ENCODE measurements at regions not wholly inside any gene's neighbourhood (a gene's known extent, or its start where the extent isn't known, plus 50 kb on each side); places are given as distances from the start of the nearest gene placed in this dataset.

DNA sequence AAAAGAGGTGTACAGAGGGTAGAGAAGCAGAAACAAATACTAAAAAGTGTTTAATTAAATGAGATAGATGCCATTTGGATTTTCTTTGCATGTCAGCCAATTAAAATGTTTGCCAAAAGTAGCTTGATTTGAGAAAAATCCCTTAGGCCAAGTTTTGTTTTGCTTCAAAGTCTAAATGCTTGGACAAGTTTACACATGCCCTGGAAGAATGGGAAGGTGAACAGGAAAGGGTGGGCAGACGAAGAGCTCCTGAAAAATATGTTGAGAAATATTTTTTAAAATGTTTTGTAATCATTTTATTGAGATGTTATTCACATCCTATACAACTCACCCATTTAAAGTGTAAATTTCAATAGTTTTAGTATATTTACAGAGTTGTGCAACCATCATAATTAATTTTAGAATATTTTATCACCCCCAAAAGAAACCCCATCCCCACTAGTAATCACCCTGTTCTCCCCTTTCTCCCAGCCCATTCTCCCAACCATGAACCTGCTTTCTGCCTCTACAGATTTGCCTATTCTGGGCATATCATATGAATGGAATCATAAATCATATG, 98.5 kb upstream of the ANK3 start:
- H3K36me3 ChIP-seq (ENCODE audit: control insufficient read depth, insufficient read depth, low read length), result no peaks in the 10 kb centered on the region
- H3K4me3 ChIP-seq (ENCODE audit: low read depth, low read length), result no peak overlapping the region
- no peaks in the 10 kb centered on the region for H3K27me3 ChIP-seq (ENCODE audit: control insufficient read depth, insufficient read depth, low read length)
- TF ChIP-seq, protein P1, sequence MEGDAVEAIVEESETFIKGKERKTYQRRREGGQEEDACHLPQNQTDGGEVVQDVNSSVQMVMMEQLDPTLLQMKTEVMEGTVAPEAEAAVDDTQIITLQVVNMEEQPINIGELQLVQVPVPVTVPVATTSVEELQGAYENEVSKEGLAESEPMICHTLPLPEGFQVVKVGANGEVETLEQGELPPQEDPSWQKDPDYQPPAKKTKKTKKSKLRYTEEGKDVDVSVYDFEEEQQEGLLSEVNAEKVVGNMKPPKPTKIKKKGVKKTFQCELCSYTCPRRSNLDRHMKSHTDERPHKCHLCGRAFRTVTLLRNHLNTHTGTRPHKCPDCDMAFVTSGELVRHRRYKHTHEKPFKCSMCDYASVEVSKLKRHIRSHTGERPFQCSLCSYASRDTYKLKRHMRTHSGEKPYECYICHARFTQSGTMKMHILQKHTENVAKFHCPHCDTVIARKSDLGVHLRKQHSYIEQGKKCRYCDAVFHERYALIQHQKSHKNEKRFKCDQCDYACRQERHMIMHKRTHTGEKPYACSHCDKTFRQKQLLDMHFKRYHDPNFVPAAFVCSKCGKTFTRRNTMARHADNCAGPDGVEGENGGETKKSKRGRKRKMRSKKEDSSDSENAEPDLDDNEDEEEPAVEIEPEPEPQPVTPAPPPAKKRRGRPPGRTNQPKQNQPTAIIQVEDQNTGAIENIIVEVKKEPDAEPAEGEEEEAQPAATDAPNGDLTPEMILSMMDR (IDR thresholded peaks at IDR 0.05; ENCODE audit: insufficient read depth, low read length, poor library complexity, severe bottlenecking), result no peak
- DNase-seq (ENCODE audit: low read depth), result no peak

DNA sequence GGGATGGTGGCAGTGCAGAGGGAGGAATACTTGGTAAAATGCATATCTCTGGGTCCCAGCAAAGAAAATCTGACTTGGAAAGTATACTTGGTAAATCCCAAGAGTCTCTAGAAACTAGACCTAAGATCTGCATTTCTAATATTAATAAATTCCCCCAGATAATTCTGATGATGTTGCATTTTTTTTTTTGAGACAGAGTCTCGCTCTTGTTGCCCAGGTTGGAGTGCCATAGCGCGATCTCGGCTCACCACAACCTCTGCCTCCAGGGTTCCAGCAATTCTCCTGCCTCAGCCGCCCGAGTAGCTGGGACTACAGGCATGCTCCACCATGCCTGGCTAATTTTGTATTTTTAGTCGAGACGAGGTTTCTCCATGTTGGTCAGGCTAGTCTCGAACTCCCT, 97.9 kb upstream of the ANK3 start:
- TF ChIP-seq, protein P1 (IDR thresholded peaks at IDR 0.05; ENCODE audit: insufficient read depth, low read length, poor library complexity, severe bottlenecking), result no peak
- Histone ChIP-seq H3K4me3 (ENCODE audit: low read depth, low read length) (no peak overlapping the region), H3K36me3 (ENCODE audit: control insufficient read depth, insufficient read depth, low read length) (no peaks in the 10 kb centered on the region), H3K27me3 (ENCODE audit: control insufficient read depth, insufficient read depth, low read length) (no peaks in the 10 kb centered on the region)
- DNase-seq (ENCODE audit: low read depth), result no peak

DNA sequence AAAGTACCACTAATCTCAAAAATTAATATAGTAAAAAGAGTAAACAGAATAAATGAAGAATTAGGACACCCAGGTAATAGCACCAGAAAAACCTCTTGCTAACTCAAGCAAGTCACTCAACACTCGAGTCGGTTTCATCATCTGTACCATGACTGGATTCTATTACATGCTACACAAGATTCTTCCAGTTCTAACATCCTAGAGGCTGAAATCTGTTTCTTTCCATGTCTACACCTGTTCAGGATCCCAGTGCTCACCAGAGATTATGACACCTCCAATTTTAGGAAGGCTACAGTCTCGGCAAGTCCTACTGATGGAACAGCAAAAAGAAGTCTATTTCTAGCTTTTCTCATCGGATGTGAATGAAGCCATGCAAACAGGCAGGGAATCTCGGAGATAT, 95.3 kb upstream of the ANK3 start:
- H3K36me3 ChIP-seq (ENCODE audit: control insufficient read depth, insufficient read depth, low read length), result no peaks in the 10 kb centered on the region
- H3K4me3 ChIP-seq (ENCODE audit: low read depth, low read length), result no peak overlapping the region
- H3K27me3 ChIP-seq (ENCODE audit: control insufficient read depth, insufficient read depth, low read length), result no peaks in the 10 kb centered on the region
- no peak for DNase-seq (ENCODE audit: low read depth)
- TF ChIP-seq, protein P1 (IDR thresholded peaks at IDR 0.05; ENCODE audit: insufficient read depth, low read length, poor library complexity, severe bottlenecking), result no peak

DNA sequence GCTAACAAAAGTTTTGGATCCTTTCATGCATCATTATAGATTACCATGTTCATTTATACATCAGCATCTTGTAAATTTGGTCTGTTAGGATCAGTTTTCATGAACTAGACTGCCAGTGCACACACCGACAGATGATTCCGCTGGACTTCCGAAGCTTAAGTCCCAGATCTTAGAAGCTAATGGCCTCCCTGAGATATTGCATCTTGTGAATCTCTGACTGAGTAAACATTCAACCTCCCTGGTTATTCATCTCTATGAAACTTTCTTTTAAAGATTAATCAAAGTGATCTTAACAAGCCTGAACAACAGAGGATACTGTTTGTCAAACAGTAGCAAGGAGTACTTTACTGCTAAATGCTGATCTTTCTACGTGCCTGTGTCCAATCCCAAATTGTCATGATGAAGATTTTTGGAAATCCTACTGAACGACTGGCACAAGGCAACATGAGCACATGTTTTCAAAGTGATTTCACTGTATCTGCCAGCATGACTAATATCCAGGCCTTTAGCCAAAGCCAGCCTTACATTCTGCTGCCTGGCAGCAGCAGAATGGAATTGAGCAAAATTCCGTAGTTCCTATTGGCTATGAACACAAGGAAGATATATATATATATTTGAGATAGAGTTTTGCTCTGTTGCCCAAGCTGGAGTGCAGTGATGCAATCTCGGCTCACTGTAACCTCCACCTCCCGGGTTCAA, 91.3 kb upstream of the ANK3 start:
- TF ChIP-seq, protein P1 (IDR thresholded peaks at IDR 0.05; ENCODE audit: insufficient read depth, low read length, poor library complexity, severe bottlenecking), result no peak
- peak; percentile 72 for DNase-seq (ENCODE audit: low read depth)
- no peaks in the 10 kb centered on the region for H3K27me3 ChIP-seq (ENCODE audit: control insufficient read depth, insufficient read depth, low read length)
- H3K4me3 ChIP-seq (ENCODE audit: low read depth, low read length), result no peak overlapping the region
- H3K36me3 ChIP-seq (ENCODE audit: control insufficient read depth, insufficient read depth, low read length), result no peaks in the 10 kb centered on the region

DNA sequence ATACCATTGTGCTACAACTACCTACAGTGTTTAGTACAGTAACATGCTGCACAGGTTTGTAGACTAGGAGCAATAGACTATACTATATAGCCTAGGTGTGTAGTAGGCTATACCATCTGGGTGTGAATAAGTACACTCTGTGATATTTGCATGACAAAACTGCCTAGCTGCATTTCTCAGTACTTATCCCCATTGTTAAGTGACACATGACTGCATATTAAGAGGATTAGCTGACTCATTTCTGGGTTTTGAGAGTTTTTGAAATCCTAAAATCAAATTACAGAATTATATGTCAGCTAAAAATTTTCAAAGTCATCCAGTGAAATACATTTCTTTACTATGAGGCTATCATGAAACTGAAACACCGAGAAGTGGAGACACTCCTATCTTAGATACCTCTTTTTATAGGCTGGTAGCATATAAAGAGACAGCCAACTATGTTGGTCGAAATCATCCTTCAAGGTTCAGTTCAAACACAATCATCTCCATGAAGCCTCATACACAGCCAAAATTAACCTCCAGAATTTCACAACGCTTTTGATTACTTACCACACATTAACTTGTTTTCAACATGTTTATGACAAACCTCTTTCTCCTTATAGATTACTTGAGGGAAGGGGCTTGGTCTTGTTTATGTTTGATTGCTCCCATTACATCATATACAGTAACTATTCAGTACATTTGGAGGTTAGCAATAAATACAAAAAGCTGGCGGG, 89.8 kb upstream of the ANK3 start:
- DNase-seq (ENCODE audit: low read depth), result no peak
- no peaks in the 10 kb centered on the region for H3K27me3 ChIP-seq (ENCODE audit: control insufficient read depth, insufficient read depth, low read length)
- no peak overlapping the region for H3K4me3 ChIP-seq (ENCODE audit: low read depth, low read length)
- no peaks in the 10 kb centered on the region for H3K36me3 ChIP-seq (ENCODE audit: control insufficient read depth, insufficient read depth, low read length)
- TF ChIP-seq, protein P1 (IDR thresholded peaks at IDR 0.05; ENCODE audit: insufficient read depth, low read length, poor library complexity, severe bottlenecking), result no peak

Measured in kidney epithelial cell (primary cell).